ENCODE measurements at regions not wholly inside any gene's neighbourhood (a gene's known extent, or its start where the extent isn't known, plus 50 kb on each side); places are given as distances from the start of the nearest gene placed in this dataset.

GRCh38 chr9:81072758-81073157 lies 616.6 kb downstream of the TLE1 start:
- no peak for DNase-seq
- Histone ChIP-seq H3K9me3 (no peaks in the 10 kb centered on the region), H3K4me1 (peaks cover 0 to 21% (median 5%) of the 10 kb centered on the region in 4 donors), H3K36me3 (no peaks in the 10 kb centered on the region), H3K27me3 (no peaks in the 10 kb centered on the region), H3K27ac (no peak overlapping the region), H3K4me3 (no peak overlapping the region)
- TF ChIP-seq POLR2A (IDR thresholded peaks at IDR 0.05), result no peak
- no peak for TF ChIP-seq CTCF (IDR thresholded peaks at IDR 0.05)
- no peak for TF ChIP-seq POLR2AphosphoS5 (IDR thresholded peaks at IDR 0.05)
- TF ChIP-seq EP300 (IDR thresholded peaks at IDR 0.05), result no peak
- 82 to 85% methylated on average over 2 of the region's 2 CpGs for WGBS, 2 donors
- intact Hi-C loops (cut with DNase I), result no loop called here

GRCh38 chr9:81071108-81071507 lies 618.2 kb downstream of the TLE1 start:
- 67 to 70% methylated on average over 2 of the region's 2 CpGs for WGBS, 2 donors
- H3K27me3 ChIP-seq, result no peaks in the 10 kb centered on the region
- no peaks in the 10 kb centered on the region for H3K36me3 ChIP-seq
- intact Hi-C loops (cut with DNase I), result no loop called here
- no peak overlapping the region for H3K27ac ChIP-seq
- peaks cover 0 to 21% (median 5%) of the 10 kb centered on the region in 4 donors for H3K4me1 ChIP-seq
- no peak overlapping the region for H3K4me3 ChIP-seq
- no peak for TF ChIP-seq CTCF (IDR thresholded peaks at IDR 0.05)
- TF ChIP-seq POLR2A (IDR thresholded peaks at IDR 0.05), result no peak
- no peak for TF ChIP-seq POLR2AphosphoS5 (IDR thresholded peaks at IDR 0.05)
- no peak for TF ChIP-seq EP300 (IDR thresholded peaks at IDR 0.05)
- no peaks in the 10 kb centered on the region for H3K9me3 ChIP-seq
- DNase-seq, result no peak

- 73 to 76% methylated on average over 9 of the region's 9 CpGs for WGBS, 2 donors
- intact Hi-C loops (cut with DNase I), result no loop called here
These were observed 618.7 kb downstream of the TLE1 start for GRCh38 chr9:81070689-81071088.

GRCh38 chr9:81069923-81070322 lies 619.4 kb downstream of the TLE1 start:
- no peaks in the 10 kb centered on the region for H3K9me3 ChIP-seq
- H3K27ac ChIP-seq, result no peak overlapping the region
- H3K36me3 ChIP-seq, result no peaks in the 10 kb centered on the region
- intact Hi-C loops (cut with DNase I), result no loop called here
- WGBS, 2 donors, result 88 to 94% methylated on average over 4 of the region's 4 CpGs
- no peak overlapping the region for H3K4me3 ChIP-seq
- TF ChIP-seq EP300 (IDR thresholded peaks at IDR 0.05), result no peak
- TF ChIP-seq POLR2AphosphoS5 (IDR thresholded peaks at IDR 0.05), result no peak
- TF ChIP-seq POLR2A (IDR thresholded peaks at IDR 0.05), result no peak
- TF ChIP-seq CTCF (IDR thresholded peaks at IDR 0.05), result no peak
- no peaks in the 10 kb centered on the region for H3K27me3 ChIP-seq
- peaks cover 0 to 15% (median 3%) of the 10 kb centered on the region in 4 donors for H3K4me1 ChIP-seq
- no peak for DNase-seq

More at GRCh38 chr9:81070689-81071088, 618.7 kb downstream of the TLE1 start:
- DNase-seq, result no peak
- Histone ChIP-seq H3K9me3 (no peaks in the 10 kb centered on the region), H3K27me3 (no peaks in the 10 kb centered on the region), H3K4me3 (no peak overlapping the region), H3K27ac (no peak overlapping the region), H3K4me1 (peaks cover 0 to 21% (median 5%) of the 10 kb centered on the region in 4 donors), H3K36me3 (no peaks in the 10 kb centered on the region)
- TF ChIP-seq EP300 (IDR thresholded peaks at IDR 0.05) (no peak), POLR2A (IDR thresholded peaks at IDR 0.05) (no peak), CTCF (IDR thresholded peaks at IDR 0.05) (no peak), POLR2AphosphoS5 (IDR thresholded peaks at IDR 0.05) (no peak)

All from sigmoid colon (tissue), 6 donors.